PC-3 (cell line): ENCODE measurements at regions not wholly inside any gene's neighbourhood (a gene's known extent, or its start where the extent isn't known, plus 50 kb on each side); places are given as distances from the start of the nearest gene placed in this dataset.

Experiments
- CTCF ChIP-seq: fragments of 300-600 bp; sonication (generic); conservative IDR thresholded peaks from 2 replicates; pipeline ENCODE4 v1.5.1; 2017; ENCODE audit warnings: antibody characterized with exemption, low read depth, mild to moderate bottlenecking, low read length
- EZH2 ChIP-seq: fragments of 300-600 bp; sonication (generic); IDR thresholded peaks from one replicate; pipeline ENCODE4 v1.6.1; 2017; ENCODE audit warnings: antibody characterized with exemption, mild to moderate bottlenecking, low read length; ENCODE audit not compliant: unreplicated experiment

GRCh38 chr2:138365581-138365980, 136.0 kb upstream of the SPOPL start:
- TF ChIP-seq CTCF = no peak
- TF ChIP-seq EZH2 = no peak
